ENCODE measurements at regions not wholly inside any gene's neighbourhood (a gene's known extent, or its start where the extent isn't known, plus 50 kb on each side); places are given as distances from the start of the nearest gene placed in this dataset.

GRCh38 chr6:150456466-150456865, 87.7 kb downstream of the IYD start:
- no peak for FAIRE-seq
- Histone ChIP-seq H3K79me2 (ENCODE audit: control insufficient read depth, insufficient read depth, low read length) (no peaks in the 10 kb centered on the region), H3K27me3 (ENCODE audit: control insufficient read depth in 2 of 2, insufficient read depth in 2 of 2, low read length in 2 of 2) (no peaks in the 10 kb centered on the region), H3K9ac (replicated peaks; ENCODE audit: extremely low read depth, insufficient read depth, low read length) (no peak overlapping the region), H3K27ac (ENCODE audit: insufficient read depth, low read depth, low read length) (no peak overlapping the region), H3K9me3 (replicated peaks; ENCODE audit: control insufficient read depth, insufficient read depth, low read length) (no peaks in the 10 kb centered on the region), H3K36me3 (ENCODE audit: control insufficient read depth in 2 of 2, extremely low read depth in 1 of 2, insufficient read depth in 2 of 2, low read length in 2 of 2) (no peaks in the 10 kb centered on the region), H3K4me1 (ENCODE audit: control insufficient read depth, extremely low read depth, insufficient read depth, low read length) (peaks cover 11% of the 10 kb centered on the region), H2AFZ (ENCODE audit: low read depth, low read length) (no peak overlapping the region), H3K4me2 (ENCODE audit: insufficient read depth, low read length) (no peak overlapping the region), H3K9me1 (replicated peaks; ENCODE audit: control insufficient read depth, extremely low read depth, insufficient read depth, low read length) (no peaks in the 10 kb centered on the region), H4K20me1 (replicated peaks; ENCODE audit: control insufficient read depth, extremely low read depth, insufficient read depth, low read length) (no peaks in the 10 kb centered on the region), H3K4me3 (replicated peaks in 1 of 3; ENCODE audit: insufficient read depth in 1 of 3, low read depth in 1 of 3, low read length in 3 of 3) (no peak overlapping the region)
- no TSS peak for BruUV-seq (replicated peaks)
- dilution Hi-C loops (cut with MboI; ENCODE audit: extremely low pct_ligation_motif_present, low sequenced_read_pairs) (no loop called here), intact Hi-C loops (cut with micrococcal nuclease) (no loop called here)
- no peak for TF ChIP-seq EZH2 (IDR thresholded peaks at IDR 0.05; ENCODE audit: borderline replicate concordance, low read depth, low read length, severe bottlenecking)
- no peak for TF ChIP-seq POLR2A (IDR thresholded peaks at IDR 0.05; ENCODE audit: low read depth, low read length)
- TF ChIP-seq MAX (IDR thresholded peaks at IDR 0.05; ENCODE audit: insufficient read depth, insufficient read length) = no peak
- no peak for TF ChIP-seq JUN (IDR thresholded peaks at IDR 0.05; ENCODE audit: borderline replicate concordance, insufficient read depth, insufficient read length, low read depth)
- no peak for TF ChIP-seq GATA2 (IDR thresholded peaks at IDR 0.05; ENCODE audit: insufficient read depth, insufficient read length, low read depth, low read length)
- no peak for TF ChIP-seq FOS (IDR thresholded peaks at IDR 0.05; ENCODE audit: borderline replicate concordance, insufficient read depth, low read length)
- no peak for TF ChIP-seq MYC (IDR thresholded peaks at IDR 0.05; ENCODE audit: low read depth, low read length)
- no peak for TF ChIP-seq POLR2AphosphoS5 (IDR thresholded peaks at IDR 0.05; ENCODE audit: insufficient read depth, low read depth, low read length)
- TF ChIP-seq CTCF (IDR thresholded peaks at IDR 0.05; ENCODE audit: extremely low read depth in 1 of 2, insufficient read depth in 1 of 2, low read depth in 1 of 2, low read length in 2 of 2) = no peak
- CTCF ChIA-PET = interaction anchor here (1.4 kb wide), 1 partner anchor 38 kb away, joined by 7 read pairs; no protein-coding TSS in a partner anchor
- DNase-seq (ENCODE audit: low read depth, low spot score) = no peak
- POLR2A ChIA-PET = no interaction called here

All from endothelial cell of umbilical vein (primary cell).